HG03378 (cell line): ENCODE measurements at regions not wholly inside any gene's neighbourhood (a gene's known extent, or its start where the extent isn't known, plus 50 kb on each side); places are given as distances from the start of the nearest gene placed in this dataset.
"Not testable (repeated sequence)": the region's sequence is repeated elsewhere in the genome, so short reads cannot be mapped to it uniquely, and the experiment has no call there.

Source experiments
- ATAC-seq: cut with Tn5 transposase; IDR thresholded peaks from one replicate; pipeline ENCODE4 v1.9.1; 2021; ENCODE audit warnings: mild to moderate bottlenecking, moderate library complexity; ENCODE audit not compliant: unreplicated experiment

GRCh38 chr14:88929656-88930436 is 105.4 kb downstream of the TTC8 start:
- ATAC-seq = no peak

DNA sequence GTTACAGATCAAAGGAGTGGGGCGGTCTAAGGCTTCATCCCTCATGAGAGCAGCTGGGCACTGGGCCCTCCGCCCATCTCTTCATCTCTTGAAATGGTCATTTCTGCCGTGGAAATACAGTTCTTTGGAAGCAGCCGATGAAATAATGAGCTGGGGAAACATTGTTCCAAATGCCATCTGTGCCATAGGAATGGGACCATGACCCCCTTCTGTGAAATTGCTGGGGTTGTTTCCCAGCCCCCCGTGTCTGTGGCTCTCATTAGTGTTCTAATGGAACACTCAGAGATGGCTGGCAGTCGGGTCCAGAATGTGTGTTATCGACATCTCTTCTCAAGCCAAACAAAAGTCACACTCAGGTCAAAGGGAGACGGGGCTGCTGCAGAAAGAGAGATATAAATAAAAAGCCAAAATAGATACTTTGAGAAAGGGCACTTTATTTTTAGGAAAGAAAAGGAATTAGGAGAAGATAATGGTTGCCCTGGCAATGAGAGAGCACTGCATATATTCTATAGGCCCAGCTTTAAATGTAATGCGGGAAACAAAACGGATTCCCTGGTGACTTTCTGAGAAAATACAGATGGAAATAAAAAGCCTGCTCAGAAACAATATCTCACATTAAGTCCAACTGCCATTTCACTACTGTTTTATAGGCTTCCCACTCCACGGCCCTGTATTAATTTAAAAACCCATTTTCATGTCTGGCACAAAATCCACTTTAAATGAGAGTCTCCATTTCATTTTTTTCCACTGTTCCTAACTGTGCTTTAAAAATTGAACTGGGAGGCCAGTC is 107.1 kb downstream of the TTC8 start:
- no peak for ATAC-seq

- ATAC-seq = no peak
These were observed 108.7 kb downstream of the TTC8 start for GRCh38 chr14:88933191-88933590.

DNA sequence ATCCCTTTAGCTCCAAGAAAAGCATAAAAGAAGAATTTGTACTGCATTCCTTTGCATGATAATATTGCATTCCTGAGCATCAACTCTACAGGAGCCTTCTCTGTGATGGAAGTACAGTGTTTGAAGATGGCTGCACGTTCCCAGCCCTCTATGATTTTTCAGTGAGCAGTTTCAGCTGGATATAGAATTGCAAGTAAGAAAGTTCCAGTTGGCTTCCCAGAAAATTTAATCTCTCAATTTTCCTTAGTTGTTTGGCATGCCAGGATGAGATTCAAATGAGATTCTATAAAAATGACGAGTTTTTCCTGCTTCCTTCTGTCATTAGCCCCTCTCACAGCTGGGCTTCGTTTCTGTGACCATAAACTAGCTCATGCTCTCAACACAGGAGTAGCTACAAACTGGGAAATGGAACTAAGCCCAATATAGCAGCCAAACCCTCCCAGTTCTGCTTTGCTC is 109.9 kb downstream of the TTC8 start:
- no peak for ATAC-seq

DNA sequence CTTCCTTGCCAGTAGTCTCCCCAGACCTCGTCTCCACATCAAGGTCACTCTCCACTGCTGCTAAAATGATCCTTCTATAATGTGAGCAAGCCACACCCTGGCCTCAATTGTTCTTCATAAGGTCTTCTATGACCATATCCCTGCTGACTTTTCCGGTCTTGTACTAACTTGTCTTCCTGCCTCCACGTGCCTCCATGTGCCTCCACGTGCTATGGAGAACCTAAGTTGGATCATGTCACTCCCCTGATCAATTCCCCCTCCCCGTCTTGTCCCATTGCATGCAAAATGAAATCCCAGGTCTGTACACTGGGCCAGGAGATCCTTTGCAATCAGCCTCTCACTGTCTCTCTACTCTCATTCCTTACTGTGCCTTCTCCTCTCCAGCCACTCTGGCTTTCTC is 110.6 kb downstream of the TTC8 start:
- ATAC-seq = no peak

DNA sequence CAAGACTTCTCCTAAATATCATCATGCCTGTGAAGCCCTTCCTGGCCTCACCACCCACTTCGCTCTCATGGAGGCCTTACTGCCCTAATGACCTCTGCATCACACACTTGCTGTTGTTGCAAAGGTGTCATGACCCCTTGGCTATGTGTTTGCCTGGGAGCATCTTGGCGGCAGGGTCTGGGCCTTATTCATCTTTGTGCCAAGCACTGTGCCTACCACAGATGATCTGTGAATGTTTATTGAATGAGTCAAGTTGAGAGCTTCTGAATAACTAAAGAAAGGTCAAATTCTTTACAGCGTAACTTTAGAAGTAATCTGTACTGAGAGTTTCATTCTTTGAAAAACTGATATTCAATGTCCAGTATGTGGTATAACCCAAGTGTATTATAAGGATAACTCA is 113.3 kb downstream of the TTC8 start:
- ATAC-seq = no peak

DNA sequence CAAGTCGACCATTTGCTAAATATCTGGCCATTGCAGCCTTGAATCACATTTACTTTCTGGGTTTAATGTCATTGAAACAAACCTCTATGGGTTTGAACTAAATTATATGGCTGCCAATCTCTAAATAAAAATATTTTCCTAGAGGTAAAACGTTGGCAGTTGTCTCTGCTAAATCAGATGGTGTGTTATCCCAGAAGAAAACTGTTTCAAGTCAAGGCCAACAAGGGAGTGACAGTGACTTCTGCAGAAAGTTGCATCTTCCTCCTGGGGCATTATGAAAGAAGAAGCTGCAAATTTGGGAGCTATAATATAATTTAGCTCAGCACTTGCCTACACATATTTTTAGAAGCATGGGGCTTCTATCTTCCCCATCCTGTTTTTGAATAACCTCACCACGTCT is 116.2 kb downstream of the TTC8 start:
- no peak for ATAC-seq

DNA sequence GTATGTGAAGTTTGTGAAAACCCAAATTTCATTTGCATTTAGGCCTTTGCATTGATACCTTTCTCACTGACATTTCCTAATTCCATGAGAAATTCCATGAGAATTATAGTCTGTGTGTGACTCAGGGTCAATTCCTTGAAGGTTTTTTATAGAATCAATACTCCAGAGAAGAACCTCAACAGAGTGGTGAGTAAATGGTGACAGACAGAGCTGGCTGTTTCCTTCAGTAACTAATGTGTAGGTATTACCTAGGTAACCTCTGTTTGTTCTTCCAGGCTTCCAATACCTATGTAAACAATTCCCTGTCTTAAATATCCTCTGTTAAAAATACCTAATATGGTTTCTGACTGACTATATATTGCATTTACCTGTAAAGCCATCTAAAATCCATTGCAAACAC is 117.0 kb downstream of the TTC8 start:
- no peak for ATAC-seq

DNA sequence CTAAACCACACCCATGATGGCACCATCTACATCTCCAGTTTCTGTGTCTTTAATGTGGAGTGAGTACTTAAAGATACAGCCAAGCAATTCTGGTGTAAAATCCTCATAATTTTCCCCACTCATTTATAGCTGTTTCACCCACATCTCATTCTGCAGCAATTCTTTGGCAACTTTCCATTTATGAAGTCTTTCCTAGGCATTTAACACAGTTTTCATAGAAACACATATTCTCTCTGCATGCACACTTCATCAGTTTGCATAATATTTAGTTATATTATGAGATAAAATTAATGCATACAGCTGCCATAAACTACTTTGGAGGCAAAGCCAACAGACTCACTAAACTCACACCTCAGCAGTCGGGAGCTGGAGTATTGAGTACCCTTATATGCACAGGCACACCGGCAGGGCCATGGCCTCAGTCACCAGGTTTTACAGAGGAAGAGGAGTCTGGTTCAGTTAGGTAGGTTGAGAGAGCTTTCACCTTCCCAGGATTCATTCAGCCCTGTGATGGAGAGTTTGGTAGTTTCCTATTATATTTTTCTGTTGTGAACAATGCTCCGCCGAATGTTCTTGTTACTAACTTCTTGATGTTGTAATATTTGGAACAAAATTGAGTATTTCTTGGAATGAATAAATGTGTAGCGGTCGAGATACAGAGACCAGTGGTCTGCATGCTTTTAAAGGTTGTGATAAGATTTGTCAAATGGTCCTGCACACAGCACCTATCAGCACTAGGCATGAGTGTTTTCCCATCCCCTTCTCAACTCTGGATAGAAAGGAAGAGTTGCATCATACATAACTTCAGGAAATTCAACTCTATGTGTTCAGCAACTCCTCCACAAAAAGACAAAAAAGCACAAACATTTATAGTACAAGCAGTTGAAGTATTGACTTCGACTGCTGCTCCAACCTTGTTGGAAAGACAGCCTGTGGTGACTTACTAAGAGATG is 123.5 kb downstream of the TTC8 start:
- no peak for ATAC-seq

GRCh38 chr14:88950069-88950468 is 125.6 kb downstream of the TTC8 start:
- no peak for ATAC-seq

GRCh38 chr14:88951370-88951769 is 126.9 kb downstream of the TTC8 start:
- ATAC-seq = no peak

- ATAC-seq = no peak
These were observed 128.4 kb downstream of the TTC8 start for GRCh38 chr14:88952901-88953300.

GRCh38 chr14:88955455-88955854 is 131.0 kb downstream of the TTC8 start:
- ATAC-seq = no peak

DNA sequence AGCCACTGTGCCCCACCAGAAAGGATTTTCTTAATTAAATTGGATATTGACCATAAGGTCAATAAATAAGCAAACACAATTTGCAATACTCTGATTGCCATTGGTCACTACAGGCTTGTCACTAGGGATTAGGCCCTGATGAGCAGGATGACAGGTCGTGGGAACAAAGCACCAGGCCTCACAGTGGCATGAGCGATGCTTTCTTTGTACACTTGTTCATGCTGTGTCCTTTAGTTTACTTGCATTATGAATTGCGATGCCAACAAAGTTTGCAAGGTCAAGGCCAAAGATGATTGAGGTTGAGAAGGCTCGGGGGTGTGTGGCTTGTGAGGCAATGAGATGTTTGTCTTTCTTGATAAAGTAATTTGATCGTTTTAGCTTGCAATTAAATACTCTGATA is 136.0 kb downstream of the TTC8 start:
- ATAC-seq = no peak

GRCh38 chr14:88961214-88961613 is 136.8 kb downstream of the TTC8 start:
- no peak for ATAC-seq

DNA sequence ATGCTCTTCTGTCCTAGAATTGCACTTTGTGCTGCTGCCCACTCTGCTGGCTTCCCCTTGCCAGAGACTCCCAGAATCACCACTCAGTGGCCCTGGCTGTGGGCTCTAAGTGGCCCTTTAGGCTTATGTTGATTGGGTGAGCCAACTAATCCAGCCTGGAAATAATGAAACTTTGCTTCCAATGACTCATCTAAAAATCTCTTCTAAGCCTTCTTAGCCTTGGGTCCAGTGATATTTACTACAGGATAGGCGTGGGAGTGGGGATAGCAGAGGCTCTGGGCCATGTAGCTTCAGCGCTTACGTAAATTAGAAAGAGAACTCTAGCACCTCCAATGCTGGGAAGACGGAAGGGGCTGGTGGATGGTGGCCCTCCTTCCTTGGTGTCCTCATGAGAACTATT is 137.9 kb downstream of the TTC8 start:
- no peak for ATAC-seq

- no peak for ATAC-seq
These were observed 142.8 kb downstream of the TTC8 start for GRCh38 chr14:88967299-88967698.

GRCh38 chr14:88975043-88975830 is 150.8 kb downstream of the TTC8 start:
- no peak for ATAC-seq

DNA sequence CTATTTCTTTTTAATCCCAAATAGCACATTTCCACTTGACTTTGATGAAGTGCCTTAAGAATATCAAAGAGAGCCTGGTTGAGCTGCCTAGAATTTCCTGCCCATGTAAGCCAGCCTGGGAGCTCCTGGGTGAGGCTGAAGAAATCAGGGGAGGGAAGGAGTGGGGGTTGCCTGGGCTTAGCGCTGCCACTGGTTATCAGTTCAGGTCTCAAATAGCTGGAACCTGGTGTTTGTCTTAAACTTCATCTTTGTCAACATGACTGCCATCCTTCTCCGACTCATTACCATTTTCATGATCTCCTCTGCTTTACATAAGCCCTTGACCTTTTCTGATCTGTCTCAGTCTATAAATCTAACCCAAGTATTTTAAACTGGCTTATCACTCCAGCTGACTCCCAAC is 151.5 kb downstream of the TTC8 start:
- no peak for ATAC-seq

- ATAC-seq = not testable (repeated sequence)
These were observed 156.5 kb downstream of the TTC8 start for GRCh38 chr14:88980907-88981306.
